ENCODE measurements at regions not wholly inside any gene's neighbourhood (a gene's known extent, or its start where the extent isn't known, plus 50 kb on each side); places are given as distances from the start of the nearest gene placed in this dataset.

GRCh38 chr6:79373880-79374279, 139.4 kb upstream of the HMGN3 start:
- TF ChIP-seq, protein P1, sequence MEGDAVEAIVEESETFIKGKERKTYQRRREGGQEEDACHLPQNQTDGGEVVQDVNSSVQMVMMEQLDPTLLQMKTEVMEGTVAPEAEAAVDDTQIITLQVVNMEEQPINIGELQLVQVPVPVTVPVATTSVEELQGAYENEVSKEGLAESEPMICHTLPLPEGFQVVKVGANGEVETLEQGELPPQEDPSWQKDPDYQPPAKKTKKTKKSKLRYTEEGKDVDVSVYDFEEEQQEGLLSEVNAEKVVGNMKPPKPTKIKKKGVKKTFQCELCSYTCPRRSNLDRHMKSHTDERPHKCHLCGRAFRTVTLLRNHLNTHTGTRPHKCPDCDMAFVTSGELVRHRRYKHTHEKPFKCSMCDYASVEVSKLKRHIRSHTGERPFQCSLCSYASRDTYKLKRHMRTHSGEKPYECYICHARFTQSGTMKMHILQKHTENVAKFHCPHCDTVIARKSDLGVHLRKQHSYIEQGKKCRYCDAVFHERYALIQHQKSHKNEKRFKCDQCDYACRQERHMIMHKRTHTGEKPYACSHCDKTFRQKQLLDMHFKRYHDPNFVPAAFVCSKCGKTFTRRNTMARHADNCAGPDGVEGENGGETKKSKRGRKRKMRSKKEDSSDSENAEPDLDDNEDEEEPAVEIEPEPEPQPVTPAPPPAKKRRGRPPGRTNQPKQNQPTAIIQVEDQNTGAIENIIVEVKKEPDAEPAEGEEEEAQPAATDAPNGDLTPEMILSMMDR (IDR thresholded peaks at IDR 0.05): no peak
- TF ChIP-seq POLR2A (IDR thresholded peaks at IDR 0.05): no peak

All from right lobe of liver (tissue), 4 donors.